Glutamatergic neuron (in vitro differentiated cells): ENCODE measurements at regions not wholly inside any gene's neighbourhood (a gene's known extent, or its start where the extent isn't known, plus 50 kb on each side); places are given as distances from the start of the nearest gene placed in this dataset.

Experiments
- DNase-seq: peaks from one replicate; pipeline ENCODE4 v3.0.0; 2022
- H3K27ac Mint-ChIP-seq: one replicate; pipeline ENCODE4 v1.8.0; 2020; ENCODE audit warnings: mild to moderate bottlenecking, mixed read lengths, inconsistent platforms; ENCODE audit not compliant: unreplicated experiment
- H3K27me3 Mint-ChIP-seq: one replicate; pipeline ENCODE4 v1.8.0; 2020; ENCODE audit warnings: mild to moderate bottlenecking, moderate library complexity, mixed read lengths, inconsistent platforms; ENCODE audit not compliant: unreplicated experiment
- H3K36me3 Mint-ChIP-seq: one replicate; pipeline ENCODE4 v1.8.0; 2020; ENCODE audit warnings: mild to moderate bottlenecking, mixed read lengths, inconsistent platforms; ENCODE audit not compliant: unreplicated experiment
- H3K4me1 Mint-ChIP-seq: one replicate; pipeline ENCODE4 v1.8.0; 2020; ENCODE audit warnings: mild to moderate bottlenecking, low read depth, mixed read lengths, inconsistent platforms; ENCODE audit not compliant: unreplicated experiment
- H3K4me3 Mint-ChIP-seq: one replicate; pipeline ENCODE4 v1.8.0; 2020; ENCODE audit warnings: mild to moderate bottlenecking, mixed read lengths, inconsistent platforms; ENCODE audit not compliant: unreplicated experiment
- H3K9me3 Mint-ChIP-seq: one replicate; pipeline ENCODE4 v1.8.0; 2020; ENCODE audit warnings: mild to moderate bottlenecking, moderate library complexity, mixed read lengths, inconsistent platforms; ENCODE audit not compliant: unreplicated experiment
- CTCF ChIP-seq: fragments of 200-600 bp; sonication (generic); IDR thresholded peaks from one replicate; pipeline ENCODE4 v1.5.0; 2021; ENCODE audit not compliant: partially characterized antibody, unreplicated experiment

- Mint-ChIP-seq H3K9me3 (no peaks in the 10 kb centered on the region), H3K27ac (no peak overlapping the region), H3K36me3 (no peaks in the 10 kb centered on the region), H3K27me3 (peaks cover 2% of the 10 kb centered on the region), H3K4me1 (no peaks in the 10 kb centered on the region), H3K4me3 (no peak overlapping the region)
- no peak for DNase-seq
- no peak for TF ChIP-seq CTCF
These were observed 243.0 kb upstream of the TRAM1L1 start for GRCh38 chr4:117328333-117328732.

- Mint-ChIP-seq H3K27ac (no peak overlapping the region), H3K9me3 (no peaks in the 10 kb centered on the region), H3K36me3 (no peaks in the 10 kb centered on the region), H3K4me1 (no peaks in the 10 kb centered on the region), H3K27me3 (no peaks in the 10 kb centered on the region), H3K4me3 (no peak overlapping the region)
- DNase-seq, result no peak
- no peak for TF ChIP-seq CTCF
These were observed 246.4 kb upstream of the TRAM1L1 start for GRCh38 chr4:117331817-117332216.

GRCh38 chr4:117334451-117335188 is 249.2 kb upstream of the TRAM1L1 start:
- H3K27ac Mint-ChIP-seq, result no peak overlapping the region
- DNase-seq, result no peak
- H3K27me3 Mint-ChIP-seq, result no peaks in the 10 kb centered on the region
- no peaks in the 10 kb centered on the region for H3K9me3 Mint-ChIP-seq
- H3K4me3 Mint-ChIP-seq, result no peak overlapping the region
- no peak for TF ChIP-seq CTCF
- no peaks in the 10 kb centered on the region for H3K36me3 Mint-ChIP-seq
- no peaks in the 10 kb centered on the region for H3K4me1 Mint-ChIP-seq

- peak; percentile 29 for DNase-seq
- Mint-ChIP-seq H3K36me3 (no peaks in the 10 kb centered on the region), H3K9me3 (no peaks in the 10 kb centered on the region), H3K27ac (peak overlapping the region; percentile 72), H3K4me3 (no peak overlapping the region), H3K27me3 (no peaks in the 10 kb centered on the region), H3K4me1 (peaks cover 11% of the 10 kb centered on the region)
- TF ChIP-seq CTCF, result no peak
These were observed 272.1 kb upstream of the TRAM1L1 start for GRCh38 chr4:117357437-117357836.

GRCh38 chr4:117357866-117358265 is 272.5 kb upstream of the TRAM1L1 start:
- no peak overlapping the region for H3K4me3 Mint-ChIP-seq

More at GRCh38 chr4:117357866-117358265, 272.5 kb upstream of the TRAM1L1 start:
- TF ChIP-seq CTCF, result no peak
- no peak for DNase-seq
- Mint-ChIP-seq H3K36me3 (no peaks in the 10 kb centered on the region), H3K4me1 (peaks cover 11% of the 10 kb centered on the region), H3K27me3 (no peaks in the 10 kb centered on the region), H3K27ac (peak overlapping the region; percentile 72), H3K9me3 (no peaks in the 10 kb centered on the region)
